Lower leg skin (tissue), 4 donors: ENCODE measurements at regions not wholly inside any gene's neighbourhood (a gene's known extent, or its start where the extent isn't known, plus 50 kb on each side); places are given as distances from the start of the nearest gene placed in this dataset.
"Not testable (repeated sequence)": the region's sequence is repeated elsewhere in the genome, so short reads cannot be mapped to it uniquely, and the experiment has no call there.

ENCODE experiments used
- DNase-seq, 2 donors: peaks; one replicate each; pipeline ENCODE4 v3.0.0-alpha.2; 2019; ENCODE audit warnings: low spot score in 2 of 2
- H3K4me3 ChIP-seq: fragments of 200-600 bp; sonication (generic); 2 replicates; pipeline ENCODE4 v1.5.1; 2017; ENCODE audit warnings: mild to moderate bottlenecking, low read depth; ENCODE audit not compliant: poor library complexity, severe bottlenecking
- POLR2A ChIP-seq, 2 donors: fragments of 450-650 bp; IDR thresholded peaks; one replicate each; pipeline ENCODE4 v1.6.1; 2016 to 2017; ENCODE audit warnings: antibody characterized with exemption in 2 of 2, mild to moderate bottlenecking in 1 of 2, moderate library complexity in 1 of 2
- WGBS, 2 donors: methylation state at CpG; one replicate each; pipeline ENCODE4 v1.1.5; 2018; 5-methylcytosine and 5-hydroxymethylcytosine counted together
- intact Hi-C: fragments of 100-400 bp; cut with DNase I; formaldehyde crosslinking; loops from one replicate; pipeline ENCODE4 v1.15.0; 2023; ENCODE audit warnings: low total_unique reads
- TF ChIP-seq, protein P1 (sequence below), 3 donors: fragments of 450-650 bp; IDR thresholded peaks; one replicate each; pipeline ENCODE4 v1.5.1; 2016; ENCODE audit warnings: antibody characterized with exemption in 3 of 3, mild to moderate bottlenecking in 3 of 3, moderate library complexity in 2 of 3

DNA sequence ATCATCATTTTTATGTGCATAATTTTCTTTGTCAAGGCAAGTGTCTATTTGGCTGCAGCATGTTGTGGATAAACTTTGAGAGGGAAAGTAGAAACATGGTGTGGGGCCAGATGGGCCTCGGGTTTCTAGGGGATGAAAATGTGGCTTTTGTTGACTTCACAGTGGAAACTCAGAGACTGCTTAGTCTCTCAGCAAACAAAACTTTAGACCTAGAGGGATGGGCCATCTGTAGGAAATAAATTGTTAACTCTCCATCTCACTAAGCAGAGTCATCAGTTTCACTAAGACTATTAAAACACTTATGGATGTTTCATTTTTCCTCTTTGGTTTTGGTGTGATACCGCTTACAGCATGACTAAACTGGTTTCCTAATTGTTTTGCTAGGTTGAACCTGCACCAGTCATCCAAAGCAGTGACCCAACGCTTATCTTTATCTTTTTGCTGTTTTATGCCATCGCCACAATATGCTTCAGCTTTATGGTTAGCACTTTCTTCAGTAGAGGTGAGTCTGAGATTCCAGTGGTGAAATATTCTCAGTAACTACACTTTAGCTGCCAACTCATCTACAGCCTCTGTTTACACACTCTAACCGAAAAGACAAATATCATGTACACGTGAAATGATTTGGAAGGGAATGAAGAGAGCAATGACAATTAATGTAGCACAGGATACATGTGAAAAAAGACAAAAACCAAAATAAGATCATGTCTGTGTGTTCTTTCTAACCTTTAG lies 60.6 kb upstream of the CRYM start:
- DNase-seq = no peak
- WGBS, 2 donors = 92 to 95% methylated on average over 6 of the region's 6 CpGs
- H3K4me3 ChIP-seq = no peak overlapping the region
- intact Hi-C loops = no loop called here
- TF ChIP-seq, protein P1, sequence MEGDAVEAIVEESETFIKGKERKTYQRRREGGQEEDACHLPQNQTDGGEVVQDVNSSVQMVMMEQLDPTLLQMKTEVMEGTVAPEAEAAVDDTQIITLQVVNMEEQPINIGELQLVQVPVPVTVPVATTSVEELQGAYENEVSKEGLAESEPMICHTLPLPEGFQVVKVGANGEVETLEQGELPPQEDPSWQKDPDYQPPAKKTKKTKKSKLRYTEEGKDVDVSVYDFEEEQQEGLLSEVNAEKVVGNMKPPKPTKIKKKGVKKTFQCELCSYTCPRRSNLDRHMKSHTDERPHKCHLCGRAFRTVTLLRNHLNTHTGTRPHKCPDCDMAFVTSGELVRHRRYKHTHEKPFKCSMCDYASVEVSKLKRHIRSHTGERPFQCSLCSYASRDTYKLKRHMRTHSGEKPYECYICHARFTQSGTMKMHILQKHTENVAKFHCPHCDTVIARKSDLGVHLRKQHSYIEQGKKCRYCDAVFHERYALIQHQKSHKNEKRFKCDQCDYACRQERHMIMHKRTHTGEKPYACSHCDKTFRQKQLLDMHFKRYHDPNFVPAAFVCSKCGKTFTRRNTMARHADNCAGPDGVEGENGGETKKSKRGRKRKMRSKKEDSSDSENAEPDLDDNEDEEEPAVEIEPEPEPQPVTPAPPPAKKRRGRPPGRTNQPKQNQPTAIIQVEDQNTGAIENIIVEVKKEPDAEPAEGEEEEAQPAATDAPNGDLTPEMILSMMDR (IDR thresholded peaks at IDR 0.05) = no peak
- no peak for TF ChIP-seq POLR2A (IDR thresholded peaks at IDR 0.05)

DNA sequence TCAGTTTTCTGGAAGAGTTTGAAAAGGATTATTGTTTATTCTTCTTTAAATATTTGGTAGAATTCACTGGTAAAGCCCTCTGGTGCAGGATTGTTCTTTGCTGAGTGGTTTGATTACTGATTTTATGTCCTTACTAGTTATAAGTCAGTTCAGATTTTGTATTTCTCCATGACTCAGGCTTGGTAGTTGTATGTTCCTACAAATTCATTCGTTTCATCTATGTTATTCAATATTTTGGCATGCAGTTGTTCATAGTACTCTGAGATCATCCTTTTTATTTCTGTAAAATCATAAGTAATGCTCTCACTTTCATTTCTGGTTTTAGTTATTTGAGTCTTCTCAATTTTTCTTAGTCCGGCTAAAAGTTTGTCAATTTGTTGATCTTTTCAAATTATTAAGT lies 58.1 kb upstream of the CRYM start:
- intact Hi-C loops = no loop called here
- no peak for DNase-seq
- 77 to 78% methylated on average over 2 of the region's 2 CpGs for WGBS, 2 donors
- no peak for TF ChIP-seq POLR2A (IDR thresholded peaks at IDR 0.05)
- TF ChIP-seq, protein P1 (IDR thresholded peaks at IDR 0.05) = no peak
- no peak overlapping the region for H3K4me3 ChIP-seq

DNA sequence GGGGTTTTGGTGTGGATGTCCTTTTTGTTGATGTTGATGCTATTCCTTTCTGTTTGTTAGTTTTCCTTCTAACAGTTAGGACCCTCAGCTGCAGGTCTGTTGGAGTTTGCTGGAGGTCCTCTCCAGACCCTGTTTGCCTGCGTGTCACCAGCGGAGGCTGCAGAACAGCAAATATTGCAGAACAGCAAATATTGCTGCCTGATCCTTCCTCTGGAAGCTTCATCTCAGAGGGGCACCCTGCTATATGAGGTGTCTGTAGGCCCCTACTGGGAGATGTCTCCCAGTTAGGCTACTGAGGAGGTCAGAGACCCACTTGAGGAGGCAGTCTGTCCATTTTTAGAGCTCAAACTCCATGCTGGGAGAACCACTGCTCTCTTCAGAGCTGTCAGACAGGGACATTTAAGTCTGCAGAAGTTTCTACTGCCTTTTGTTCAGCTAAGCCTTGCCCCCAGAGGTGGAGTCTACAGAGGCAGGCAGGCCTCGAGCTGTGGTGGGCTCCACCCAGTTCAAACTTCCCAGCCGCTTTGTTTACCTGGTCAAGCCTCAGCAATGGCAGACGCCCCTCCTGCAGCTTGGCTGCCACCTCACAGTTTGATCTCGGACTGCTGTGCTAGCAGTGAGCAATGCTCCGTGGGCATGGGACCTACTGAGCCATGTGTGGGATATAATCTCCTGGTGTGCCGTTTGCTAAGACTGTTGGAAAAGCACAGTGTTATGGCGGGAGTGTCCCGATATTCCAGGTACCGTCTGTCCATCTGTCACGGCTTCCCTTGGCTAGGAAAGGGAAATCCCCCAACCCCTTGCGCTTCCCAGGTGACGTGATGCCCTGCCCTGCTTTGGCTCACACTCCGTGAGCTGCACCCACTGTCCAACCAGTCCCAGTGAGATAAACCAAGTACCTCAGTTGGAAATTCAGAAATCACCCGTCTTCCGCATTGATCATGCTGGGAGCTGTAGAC lies 56.4 kb upstream of the CRYM start:
- DNase-seq, H3K4me3 ChIP-seq, intact Hi-C loops: not testable (repeated sequence)
- WGBS, 2 donors = 89 to 98% methylated on average over 16 to 17 of the region's 17 CpGs

DNA sequence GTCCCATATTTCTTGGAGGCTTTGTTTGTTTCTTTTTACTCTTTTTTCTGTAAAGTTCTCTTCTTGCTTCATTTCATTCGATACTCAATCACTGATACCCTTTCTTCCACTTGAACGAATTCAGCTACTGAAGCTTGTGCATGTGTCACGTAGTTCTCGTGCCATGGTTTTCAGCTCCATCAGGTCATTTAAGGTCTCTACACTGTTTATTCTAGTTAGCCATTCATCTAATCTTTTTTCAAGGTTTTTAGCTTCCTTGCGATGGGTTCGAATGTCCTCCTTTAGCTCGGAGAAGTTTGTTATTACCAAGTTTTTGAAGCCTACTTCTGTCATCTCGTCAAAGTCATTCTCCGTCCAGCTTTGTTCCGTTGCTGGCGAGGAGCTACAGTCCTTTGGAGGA lies 55.6 kb upstream of the CRYM start:
- WGBS, 2 donors = 98 to 100% methylated on average over 11 of the region's 11 CpGs
- intact Hi-C loops, DNase-seq, H3K4me3 ChIP-seq: not testable (repeated sequence)
